ENCODE measurements at regions not wholly inside any gene's neighbourhood (a gene's known extent, or its start where the extent isn't known, plus 50 kb on each side); places are given as distances from the start of the nearest gene placed in this dataset.
"Not testable (repeated sequence)": the region's sequence is repeated elsewhere in the genome, so short reads cannot be mapped to it uniquely, and the experiment has no call there.

- Histone ChIP-seq H3K36me3 (ENCODE audit: control insufficient read depth, insufficient read depth, low read length) (no peaks in the 10 kb centered on the region), H3K4me1 (no peaks in the 10 kb centered on the region), H3K4me3 (ENCODE audit: low read depth, low read length) (no peak overlapping the region), H3K9me3 (peaks cover 7% of the 10 kb centered on the region; the same call in 1 of the 2 replicates), H3K27me3 (replicated peaks; ENCODE audit: control insufficient read depth, insufficient read depth, low read length) (no peaks in the 10 kb centered on the region)
- no TSS peak for BruUV-seq (replicated peaks)
- Mint-ChIP-seq H3K9me3 (ENCODE audit: unreplicated experiment) (no peaks in the 10 kb centered on the region), H3K4me3 (ENCODE audit: unreplicated experiment) (no peak overlapping the region), H3K27me3 (ENCODE audit: insufficient read depth, unreplicated experiment) (peaks cover 4% of the 10 kb centered on the region), H3K36me3 (ENCODE audit: insufficient read depth, unreplicated experiment) (no peaks in the 10 kb centered on the region), H3K4me1 (ENCODE audit: low read depth, unreplicated experiment) (no peaks in the 10 kb centered on the region), H3K27ac (ENCODE audit: unreplicated experiment) (no peak overlapping the region)
- intact Hi-C loops (cut with micrococcal nuclease; ENCODE audit: unreplicated experiment), result no loop called here
- CTCF ChIA-PET, result no interaction called here
- POLR2A ChIA-PET, result no interaction called here
- no peak for TF ChIP-seq CTCF (IDR thresholded peaks at IDR 0.05; ENCODE audit: insufficient read depth in 1 of 2, low read depth in 1 of 2, low read length in 1 of 2, severe bottlenecking in 1 of 2, unreplicated experiment in 1 of 2)
- no peak for DNase-seq
Measured at GRCh38 chr2:129404000-129404685, 575.3 kb upstream of the RAB6C start.

GRCh38 chr2:129408570-129408969 lies 570.9 kb upstream of the RAB6C start:
- no peaks in the 10 kb centered on the region for H3K36me3 Mint-ChIP-seq (ENCODE audit: insufficient read depth, unreplicated experiment)
- no peaks in the 10 kb centered on the region for H3K4me1 Mint-ChIP-seq (ENCODE audit: low read depth, unreplicated experiment)
- no peaks in the 10 kb centered on the region for H3K9me3 Mint-ChIP-seq (ENCODE audit: unreplicated experiment)
- Histone ChIP-seq H3K4me3 (ENCODE audit: low read depth, low read length) (no peak overlapping the region), H3K27me3 (replicated peaks; ENCODE audit: control insufficient read depth, insufficient read depth, low read length) (no peaks in the 10 kb centered on the region), H3K4me1 (no peaks in the 10 kb centered on the region), H3K36me3 (ENCODE audit: control insufficient read depth, insufficient read depth, low read length) (no peaks in the 10 kb centered on the region), H3K9me3 (peaks cover 7% of the 10 kb centered on the region; the same call in 1 of the 2 replicates)
- ChIA-PET POLR2A (no interaction called here), CTCF (no interaction called here)
- BruUV-seq (replicated peaks), result no TSS peak
- intact Hi-C loops (cut with micrococcal nuclease; ENCODE audit: unreplicated experiment), result no loop called here
- H3K27me3 Mint-ChIP-seq (ENCODE audit: insufficient read depth, unreplicated experiment), result peaks cover 4% of the 10 kb centered on the region
- no peak overlapping the region for H3K27ac Mint-ChIP-seq (ENCODE audit: unreplicated experiment)
- no peak for DNase-seq
- H3K4me3 Mint-ChIP-seq (ENCODE audit: unreplicated experiment), result no peak overlapping the region
- no peak for TF ChIP-seq CTCF (IDR thresholded peaks at IDR 0.05; ENCODE audit: insufficient read depth in 1 of 2, low read depth in 1 of 2, low read length in 1 of 2, severe bottlenecking in 1 of 2, unreplicated experiment in 1 of 2)

GRCh38 chr2:129417041-129417440 lies 562.4 kb upstream of the RAB6C start:
- BruUV-seq (replicated peaks); CTCF ChIA-PET; H3K4me3 ChIP-seq (ENCODE audit: low read depth, low read length); H3K36me3 ChIP-seq (ENCODE audit: control insufficient read depth, insufficient read depth, low read length); DNase-seq; H3K27ac Mint-ChIP-seq (ENCODE audit: unreplicated experiment); H3K36me3 Mint-ChIP-seq (ENCODE audit: insufficient read depth, unreplicated experiment); H3K27me3 Mint-ChIP-seq (ENCODE audit: insufficient read depth, unreplicated experiment); H3K4me1 Mint-ChIP-seq (ENCODE audit: low read depth, unreplicated experiment); H3K4me1 ChIP-seq; H3K27me3 ChIP-seq (replicated peaks; ENCODE audit: control insufficient read depth, insufficient read depth, low read length); intact Hi-C loops (cut with micrococcal nuclease; ENCODE audit: unreplicated experiment); H3K9me3 ChIP-seq; H3K4me3 Mint-ChIP-seq (ENCODE audit: unreplicated experiment); H3K9me3 Mint-ChIP-seq (ENCODE audit: unreplicated experiment); POLR2A ChIA-PET: not testable (repeated sequence)

GRCh38 chr2:129422028-129422427 lies 557.4 kb upstream of the RAB6C start:
- H3K27ac Mint-ChIP-seq (ENCODE audit: unreplicated experiment), result no peak overlapping the region
- H3K4me1 ChIP-seq, result no peaks in the 10 kb centered on the region
- intact Hi-C loops (cut with micrococcal nuclease; ENCODE audit: unreplicated experiment), result no loop called here

More at GRCh38 chr2:129422028-129422427, 557.4 kb upstream of the RAB6C start:
- no peak overlapping the region for H3K4me3 ChIP-seq (ENCODE audit: low read depth, low read length)
- H3K36me3 ChIP-seq (ENCODE audit: control insufficient read depth, insufficient read depth, low read length), result no peaks in the 10 kb centered on the region
- H3K27me3 ChIP-seq (replicated peaks; ENCODE audit: control insufficient read depth, insufficient read depth, low read length), result no peaks in the 10 kb centered on the region
- peaks cover 5% of the 10 kb centered on the region for H3K27me3 Mint-ChIP-seq (ENCODE audit: insufficient read depth, unreplicated experiment)
- H3K36me3 Mint-ChIP-seq (ENCODE audit: insufficient read depth, unreplicated experiment), result no peaks in the 10 kb centered on the region
- ChIA-PET POLR2A (no interaction called here), CTCF (no interaction called here)
- H3K9me3 Mint-ChIP-seq (ENCODE audit: unreplicated experiment), result no peaks in the 10 kb centered on the region
- H3K9me3 ChIP-seq, result no peaks in the 10 kb centered on the region; the same call in 1 of the 2 replicates
- no peak for TF ChIP-seq CTCF (IDR thresholded peaks at IDR 0.05; ENCODE audit: insufficient read depth in 1 of 2, low read depth in 1 of 2, low read length in 1 of 2, severe bottlenecking in 1 of 2, unreplicated experiment in 1 of 2)
- H3K4me3 Mint-ChIP-seq (ENCODE audit: unreplicated experiment), result no peak overlapping the region
- no peak for DNase-seq
- no peaks in the 10 kb centered on the region for H3K4me1 Mint-ChIP-seq (ENCODE audit: low read depth, unreplicated experiment)
- BruUV-seq (replicated peaks), result no TSS peak

Data from Caco-2 (cell line).